HK-2 (cell line): ENCODE measurements at regions not wholly inside any gene's neighbourhood (a gene's known extent, or its start where the extent isn't known, plus 50 kb on each side); places are given as distances from the start of the nearest gene placed in this dataset.
A peak's percentile ranks its signal among the peaks of the same experiment; 100 is the strongest.

Experiments
- DNase-seq: peaks from one replicate; pipeline ENCODE4 v3.0.0-alpha.2; 2018; ENCODE audit not compliant: unreplicated experiment

DNA sequence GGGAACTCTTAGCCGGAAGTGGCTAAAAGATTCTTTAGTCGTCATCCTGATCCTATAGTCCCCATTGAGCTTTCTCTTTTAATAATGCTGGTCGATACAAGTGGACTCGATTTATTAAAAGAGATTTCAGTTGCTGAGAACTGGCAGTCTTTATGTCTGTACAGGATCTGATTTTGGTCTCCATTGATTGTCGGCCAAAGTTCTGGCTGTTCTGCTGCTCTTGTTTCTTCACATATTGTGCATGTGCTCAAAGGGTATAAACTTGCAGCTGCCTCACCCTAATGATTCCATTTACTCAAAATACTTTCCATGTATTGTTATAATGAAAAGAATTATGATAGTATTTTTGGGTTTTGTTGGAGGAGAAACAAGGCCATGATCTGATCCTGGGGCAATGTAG is 100.7 kb upstream of the CTTNBP2 start:
- DNase-seq, result no peak

DNA sequence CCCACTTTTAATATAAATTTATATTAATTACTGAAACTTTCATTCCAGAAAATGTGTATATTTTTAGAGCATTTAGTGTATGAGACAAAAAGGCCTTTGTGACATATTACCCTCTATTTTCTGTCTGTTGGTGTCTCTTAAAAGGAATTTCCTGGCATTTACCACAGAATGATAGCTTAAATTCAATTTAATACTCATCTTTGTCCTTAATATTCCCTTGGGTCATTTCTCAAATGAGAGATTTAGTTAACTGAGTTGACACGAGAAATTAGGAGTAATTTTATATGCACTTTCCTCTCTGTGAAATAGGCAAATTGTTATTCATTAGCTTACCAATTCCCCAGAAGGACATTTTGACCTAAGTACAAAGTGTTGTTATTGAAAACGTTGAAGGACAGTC is 101.7 kb upstream of the CTTNBP2 start:
- DNase-seq, result no peak

DNA sequence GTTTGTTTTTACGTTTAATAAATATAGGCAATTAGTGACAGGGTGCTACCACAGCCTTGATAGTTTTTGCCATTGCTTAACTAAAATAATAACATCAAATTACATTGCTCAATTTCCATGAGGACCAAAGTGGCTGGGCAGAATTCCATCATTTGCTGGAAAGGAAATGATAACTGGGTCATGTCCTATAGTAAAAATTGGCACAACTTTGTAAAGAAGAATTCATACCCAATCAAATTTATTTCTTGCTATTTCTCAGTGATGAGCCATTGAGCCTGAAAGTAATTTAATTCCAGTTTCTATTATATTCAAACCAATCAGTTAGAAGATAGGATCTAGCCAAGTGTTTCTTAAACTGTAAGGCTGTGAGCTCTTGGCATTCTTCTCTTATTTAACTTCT is 102.2 kb upstream of the CTTNBP2 start:
- no peak for DNase-seq

DNA sequence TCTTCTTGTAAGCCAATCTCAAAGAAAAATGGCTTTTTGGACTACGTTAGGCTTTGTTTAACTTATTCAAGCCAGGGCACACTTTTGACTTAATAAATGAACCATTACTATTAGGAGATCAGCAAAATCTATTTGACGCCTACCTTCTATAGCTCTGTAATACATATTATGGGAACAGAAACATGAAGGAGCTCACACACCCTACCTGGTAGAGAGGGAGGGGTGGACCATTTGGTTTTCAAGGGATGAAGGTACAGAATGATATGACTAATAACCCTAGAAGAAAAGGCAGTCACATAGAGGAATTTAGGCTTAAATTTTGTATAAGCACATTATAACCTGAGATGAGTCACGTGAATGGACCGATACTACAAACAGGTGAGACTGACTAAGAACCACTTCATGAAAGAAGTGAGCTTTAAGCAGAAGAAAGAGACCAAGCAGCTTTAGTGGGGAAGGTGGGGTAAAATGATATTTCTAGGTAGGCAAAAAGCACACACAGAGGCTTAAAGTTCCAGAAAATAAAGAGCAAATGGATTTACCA is 106.8 kb upstream of the CTTNBP2 start:
- DNase-seq, result no peak

DNA sequence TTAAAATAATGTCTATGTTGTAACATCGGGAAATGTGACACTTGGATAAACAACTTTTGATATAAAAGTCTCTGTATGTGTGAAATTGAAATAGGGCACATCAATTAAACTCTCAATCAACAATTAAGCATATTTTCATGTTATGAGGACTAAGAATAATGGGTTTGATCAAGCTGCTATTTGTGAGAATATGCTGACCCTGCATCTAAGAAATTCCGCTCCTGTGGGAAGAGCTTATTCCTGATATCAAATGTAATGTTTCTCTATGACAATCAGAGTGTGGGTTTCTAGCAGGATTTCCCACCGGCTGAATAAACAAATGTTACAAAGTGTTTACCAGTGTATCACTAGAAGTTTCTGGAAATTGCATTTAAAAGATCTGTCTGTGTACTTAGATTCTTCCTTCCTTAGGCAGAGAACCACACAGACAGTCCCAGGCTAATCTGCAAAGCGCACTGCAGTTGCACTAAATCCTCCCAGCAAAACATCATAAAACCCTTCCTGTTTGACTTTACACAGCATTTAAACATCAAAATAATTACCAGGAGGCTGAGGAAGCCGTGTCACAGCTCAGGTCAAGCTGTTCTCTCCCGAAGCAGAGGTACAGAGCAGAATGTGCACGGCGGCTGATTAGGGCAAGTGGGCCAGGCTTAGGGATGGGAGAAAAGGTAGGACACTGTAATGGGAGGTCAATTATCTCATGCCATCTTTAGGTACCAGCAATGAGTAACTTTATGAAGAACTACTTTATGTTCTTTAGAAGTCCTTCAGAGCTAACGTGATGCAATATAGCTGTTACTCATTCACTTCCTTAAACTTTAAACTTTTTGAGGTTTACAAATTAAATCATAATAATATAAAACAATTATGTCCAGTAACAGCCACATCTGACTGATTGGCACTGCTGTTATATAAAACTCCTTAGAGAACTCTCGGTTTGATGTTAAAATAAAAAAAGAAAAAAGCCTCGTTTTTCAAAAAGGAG is 109.1 kb upstream of the CTTNBP2 start:
- no peak for DNase-seq

DNA sequence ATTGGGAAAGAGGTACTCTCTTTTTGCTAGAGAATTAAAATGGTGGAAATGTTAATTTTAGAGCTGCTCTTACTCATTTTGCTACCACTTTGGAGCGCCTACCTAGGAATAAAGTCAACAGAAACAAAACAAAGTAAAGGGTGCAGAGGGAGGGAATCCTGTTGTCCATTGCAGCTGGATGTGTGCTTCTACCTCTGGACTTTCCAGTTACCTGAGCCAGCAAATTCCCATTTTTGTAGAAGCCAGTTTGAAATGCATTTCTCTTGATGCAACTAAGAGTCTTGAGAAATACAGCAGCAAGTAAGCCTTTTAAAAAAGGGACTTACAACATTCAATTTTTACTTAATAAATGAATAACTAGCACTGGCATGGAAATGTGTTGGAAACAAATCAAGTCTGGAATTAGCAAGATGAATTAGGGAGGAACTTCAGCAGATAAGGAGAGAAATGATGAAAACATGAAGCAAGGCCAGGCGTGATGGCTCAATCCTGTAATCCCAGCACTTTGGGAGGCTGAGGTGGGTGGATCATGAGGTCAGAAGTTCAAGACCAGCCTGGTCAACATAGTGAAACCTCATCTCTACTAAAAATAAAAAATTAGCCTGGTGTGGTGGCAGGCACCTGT is 113.5 kb upstream of the CTTNBP2 start:
- no peak for DNase-seq

DNA sequence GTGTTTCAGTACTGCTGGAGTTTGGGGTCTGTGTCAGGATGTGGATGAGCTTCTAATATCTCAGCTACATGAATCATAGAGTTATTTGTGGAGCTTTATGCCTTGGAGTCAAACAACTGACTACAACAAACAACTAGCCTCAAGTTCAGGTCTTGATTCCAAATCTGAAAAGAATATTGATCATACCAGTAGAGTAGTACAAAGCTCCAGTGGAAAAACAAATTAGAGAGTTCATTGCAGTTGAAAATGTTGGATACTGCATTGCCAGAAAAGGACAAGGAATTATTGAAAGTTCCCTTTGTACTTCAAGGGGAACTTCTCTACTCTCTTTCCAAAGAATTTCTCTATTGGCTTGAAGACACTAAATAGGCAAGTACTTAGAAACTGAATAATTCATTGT is 117.6 kb upstream of the CTTNBP2 start:
- DNase-seq, result no peak

DNA sequence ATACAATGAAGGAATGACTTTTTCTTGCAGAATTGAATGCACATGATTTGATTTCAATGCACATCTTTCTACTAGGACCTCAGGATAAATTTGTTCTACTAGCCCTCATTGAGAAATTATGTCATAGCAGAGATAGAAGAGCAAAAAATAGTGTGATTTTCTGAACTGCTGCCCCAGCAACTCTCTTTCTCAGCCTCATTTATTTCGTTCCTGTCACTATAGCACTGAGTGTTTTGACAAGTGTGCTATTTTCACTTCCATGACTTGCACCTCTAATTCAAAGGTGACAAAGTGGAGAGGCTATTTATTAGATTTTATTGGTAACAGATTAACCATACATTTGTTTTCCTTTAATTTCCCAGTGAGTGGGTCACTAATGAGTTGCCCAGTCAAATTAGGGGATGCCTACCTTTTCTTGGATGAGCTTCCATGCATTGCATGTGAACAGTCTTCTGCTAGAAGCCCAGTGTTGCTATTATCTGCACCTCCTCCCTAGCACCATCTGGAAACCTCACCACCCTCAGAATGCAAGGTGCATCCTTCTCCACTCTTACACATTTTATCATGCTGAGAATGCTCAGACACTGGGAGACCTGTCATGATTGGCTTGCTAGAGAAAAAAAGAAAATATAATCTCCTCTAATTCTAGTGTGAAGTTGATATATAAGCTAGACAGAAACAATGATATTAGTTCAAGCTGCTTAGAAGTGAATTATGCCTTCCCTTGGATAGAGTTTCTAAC is 119.6 kb upstream of the CTTNBP2 start:
- DNase-seq, result no peak

DNA sequence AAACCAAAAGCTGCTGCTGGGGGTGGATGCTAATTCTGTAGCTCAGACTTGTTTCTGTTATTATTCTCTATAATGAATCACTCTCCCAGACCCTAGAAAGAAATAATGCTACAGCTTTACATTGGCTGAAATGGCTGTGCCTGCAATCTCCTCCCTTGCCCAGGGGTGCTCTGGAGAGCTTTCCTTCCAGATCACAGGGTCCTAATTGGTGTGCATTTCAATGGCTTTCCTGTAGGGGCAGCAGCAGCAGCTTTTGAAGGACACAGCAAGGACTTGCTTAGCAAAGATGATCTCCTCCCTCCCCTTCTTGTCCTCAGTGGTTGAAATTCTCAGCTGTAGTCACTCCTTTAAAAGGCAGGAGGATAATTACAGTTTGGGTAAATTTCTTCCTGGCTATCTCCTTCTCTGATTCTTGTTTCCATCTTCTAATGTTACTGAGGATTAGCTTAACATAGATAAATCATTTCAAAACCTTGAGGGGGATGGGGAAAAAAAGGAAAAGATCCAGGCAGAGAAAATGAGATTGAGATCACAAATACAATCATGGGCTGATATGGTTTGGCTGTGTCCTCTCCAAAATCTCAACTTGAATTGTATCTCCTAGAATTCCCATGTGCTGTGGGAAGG is 120.2 kb upstream of the CTTNBP2 start:
- DNase-seq, result peak; percentile 35

DNA sequence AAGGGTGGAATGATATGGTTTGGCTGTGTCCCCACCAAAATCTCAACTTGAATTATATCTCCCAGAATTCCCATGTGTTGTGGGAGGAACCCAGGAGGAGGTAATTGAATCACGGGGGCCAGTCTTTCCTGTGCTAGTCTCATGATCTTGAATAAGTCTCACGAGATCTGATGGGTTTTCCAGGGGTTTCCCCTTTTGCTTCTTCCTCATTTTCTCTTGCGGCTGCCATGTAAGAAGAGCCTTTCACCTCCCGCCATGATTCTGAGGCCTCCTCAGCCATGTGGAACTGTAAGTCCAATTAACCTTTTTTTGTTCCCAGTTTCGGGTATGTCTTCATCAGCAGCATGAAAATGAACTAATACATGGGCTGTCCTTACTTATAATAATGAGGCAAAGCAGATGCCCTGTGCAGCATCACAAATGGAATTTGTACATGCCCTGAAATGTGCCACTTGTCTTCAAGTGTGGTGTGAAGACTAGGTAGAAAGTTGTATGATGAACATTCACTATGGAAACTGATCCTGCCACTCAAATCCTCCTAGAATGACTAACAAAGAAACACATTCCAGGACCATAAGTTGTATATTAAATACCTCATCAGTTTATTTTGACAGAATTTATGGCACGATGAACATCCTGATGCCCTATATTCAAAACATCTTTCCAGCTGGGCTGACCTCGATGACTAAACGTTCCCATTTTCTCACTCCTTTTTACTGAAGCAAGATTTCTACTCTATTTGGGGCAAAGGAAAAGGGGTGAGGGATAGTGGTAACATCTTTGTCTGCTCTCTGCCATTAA is 122.8 kb upstream of the CTTNBP2 start:
- no peak for DNase-seq

DNA sequence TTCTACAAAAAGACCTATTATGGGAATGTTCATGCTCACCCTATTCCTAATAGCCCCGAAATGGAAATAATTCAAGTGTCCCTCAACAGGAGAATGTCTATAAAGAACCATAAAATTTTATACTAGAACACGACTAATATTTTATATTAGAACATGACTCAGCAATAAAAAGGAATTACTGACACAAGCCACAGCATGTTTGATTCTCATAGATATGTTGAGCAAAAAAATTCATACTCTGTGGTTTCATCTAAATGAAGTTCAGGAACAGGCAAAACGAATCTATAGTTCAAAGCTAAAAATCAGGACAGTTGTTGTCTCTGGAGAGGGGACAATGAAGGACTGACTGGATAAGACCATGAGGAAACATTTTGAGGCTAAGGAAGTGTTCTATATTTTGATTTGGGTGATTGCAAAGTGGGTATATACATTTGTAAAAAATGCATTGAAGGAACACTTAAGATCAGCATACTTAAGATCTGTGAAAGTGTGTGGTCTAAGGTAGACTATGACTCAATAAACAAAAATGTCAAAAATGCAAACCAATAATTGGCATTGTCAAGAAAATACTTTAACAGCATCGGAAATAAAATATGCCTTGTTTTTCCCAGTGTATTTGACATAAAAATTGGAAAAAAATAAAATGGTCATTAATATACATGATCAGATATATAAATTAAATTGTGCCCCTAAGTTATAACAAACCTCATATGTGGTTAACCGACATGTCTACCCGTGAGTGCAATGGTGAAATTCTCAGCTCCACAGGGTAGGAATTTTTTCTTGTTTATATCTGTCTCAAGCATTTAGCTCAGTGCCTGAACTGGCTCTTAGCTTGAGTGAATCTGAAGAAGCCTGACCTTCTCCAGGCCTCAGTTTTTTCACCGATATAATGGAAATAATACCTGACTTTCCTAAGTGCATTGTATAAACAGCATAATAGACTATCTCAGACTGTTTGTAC is 124.9 kb upstream of the CTTNBP2 start:
- DNase-seq, result no peak

DNA sequence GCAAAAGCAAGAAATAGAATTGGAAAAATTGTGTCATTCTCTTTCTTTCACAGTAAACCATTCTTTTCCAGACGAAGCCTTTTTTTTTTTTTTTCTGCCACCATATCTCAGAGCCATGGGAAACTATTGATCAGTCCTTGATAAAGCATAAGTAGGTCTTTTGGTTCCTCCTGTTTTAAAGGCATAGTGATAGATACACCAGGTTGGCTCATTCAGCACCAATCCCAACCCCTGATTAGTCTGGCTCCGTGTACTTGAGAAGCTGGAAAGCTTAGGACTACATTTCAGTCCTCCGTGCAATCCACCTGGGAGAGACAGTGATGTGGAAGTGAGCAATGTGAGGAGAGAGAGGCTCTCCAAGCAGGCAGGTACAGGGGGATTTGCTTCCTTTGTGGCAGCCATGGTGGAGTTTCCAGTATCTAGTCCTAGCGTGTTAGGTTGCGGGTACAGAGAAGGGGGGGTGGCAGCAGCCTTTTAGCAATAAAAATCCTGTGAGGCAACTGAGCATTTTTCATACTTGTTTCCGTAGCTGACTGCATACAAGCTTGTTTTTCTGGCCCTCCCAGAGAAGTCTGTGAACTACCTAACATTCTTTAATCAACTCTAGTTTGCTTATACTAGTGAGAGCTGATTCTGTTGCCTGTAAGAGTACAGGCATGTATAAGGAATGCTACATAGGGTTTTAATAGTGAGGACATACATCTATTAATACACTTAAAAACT is 127.4 kb upstream of the CTTNBP2 start:
- no peak for DNase-seq

DNA sequence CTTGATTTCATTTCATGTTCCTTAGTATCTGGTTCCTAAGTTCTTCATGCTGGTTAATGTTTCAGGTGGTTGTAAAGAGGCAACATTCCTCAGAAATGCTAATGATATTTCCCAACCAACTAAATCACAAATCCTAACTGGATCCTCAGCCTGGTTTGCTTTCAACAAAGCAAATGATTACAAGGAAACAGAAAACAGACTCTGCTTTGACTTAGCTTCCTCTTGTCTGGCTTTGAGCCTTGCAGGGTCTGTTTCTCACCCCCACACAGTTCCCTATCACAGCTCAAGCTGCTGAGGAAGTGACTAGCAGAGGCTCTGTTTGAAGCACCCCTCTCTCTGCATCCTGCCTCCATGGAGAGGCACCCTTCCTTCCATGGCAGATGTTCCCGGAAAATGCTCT is 130.2 kb upstream of the CTTNBP2 start:
- no peak for DNase-seq

DNA sequence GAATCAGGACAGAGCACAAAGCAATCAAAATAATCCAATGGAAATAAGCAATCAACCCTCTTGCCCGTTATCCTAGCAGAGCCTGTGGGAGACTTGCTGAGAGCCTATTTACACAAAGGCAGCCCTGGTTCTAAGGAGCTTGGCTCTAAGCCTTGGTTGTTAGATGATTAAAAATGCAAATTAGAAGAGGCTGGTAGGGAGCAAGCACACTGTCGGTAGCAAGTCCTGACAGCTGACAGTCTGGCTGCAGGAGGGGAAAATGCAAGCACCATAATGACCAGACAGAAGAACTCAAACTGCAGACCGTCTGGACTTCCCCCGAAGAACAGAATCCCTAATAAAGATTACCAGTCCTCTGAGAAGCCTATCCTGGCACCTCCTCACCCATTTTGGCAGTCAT is 131.8 kb upstream of the CTTNBP2 start:
- DNase-seq, result no peak

DNA sequence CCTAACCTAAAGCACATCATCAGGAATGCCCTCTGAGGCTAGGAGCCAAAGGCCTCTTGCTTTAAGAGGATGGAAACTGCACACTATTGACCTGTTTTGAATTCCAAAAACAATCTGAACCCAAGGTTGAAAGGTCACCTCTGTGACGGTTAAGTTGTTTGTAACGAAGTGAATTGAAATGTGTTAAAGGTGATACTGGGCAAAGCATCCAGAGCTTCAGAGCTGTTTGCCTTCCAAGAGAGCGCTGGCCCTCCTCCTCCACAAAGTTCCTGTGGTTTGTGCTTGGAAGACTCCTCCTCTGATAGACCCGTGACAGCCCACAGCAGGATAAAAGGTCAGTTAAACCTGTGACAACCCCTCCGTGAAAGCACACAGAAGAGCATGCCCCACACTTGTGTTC is 133.7 kb upstream of the CTTNBP2 start:
- DNase-seq, result no peak

DNA sequence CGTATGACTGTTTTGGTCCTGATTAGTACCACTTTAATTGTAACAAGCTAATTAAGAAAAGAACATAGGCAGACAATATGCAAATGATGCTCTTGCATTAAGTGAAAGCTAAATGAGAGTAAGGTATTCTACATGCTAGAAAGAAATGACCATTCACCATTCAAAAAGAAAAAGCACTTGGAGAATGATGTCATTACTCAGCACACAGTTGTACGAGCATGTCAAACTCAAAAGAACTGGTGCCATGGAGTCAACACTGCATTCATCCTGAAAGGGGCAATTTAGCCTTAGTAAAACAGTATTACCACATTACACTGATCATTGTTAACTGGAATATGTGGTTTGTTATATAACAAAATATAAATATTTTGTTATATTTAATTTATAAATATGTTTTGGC is 136.2 kb upstream of the CTTNBP2 start:
- DNase-seq, result no peak

DNA sequence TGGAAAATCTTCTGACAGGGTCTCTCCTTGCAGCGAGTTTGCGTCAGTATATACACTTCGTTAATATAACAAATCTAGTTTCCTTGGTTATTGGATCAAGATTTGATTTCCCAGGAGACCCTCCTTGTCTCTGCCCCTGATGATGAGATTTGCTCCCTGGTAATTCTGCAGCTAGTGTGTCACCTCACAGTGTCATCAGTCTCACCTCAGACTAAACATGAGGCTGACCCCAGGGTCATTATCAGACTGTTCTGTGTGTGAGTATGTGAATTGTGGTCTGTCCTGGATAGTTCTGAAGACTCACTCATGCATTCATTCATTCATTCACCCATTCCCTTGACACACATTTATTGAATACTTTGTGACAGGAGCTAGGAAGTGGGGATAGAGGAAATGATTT is 138.4 kb upstream of the CTTNBP2 start:
- DNase-seq, result no peak

DNA sequence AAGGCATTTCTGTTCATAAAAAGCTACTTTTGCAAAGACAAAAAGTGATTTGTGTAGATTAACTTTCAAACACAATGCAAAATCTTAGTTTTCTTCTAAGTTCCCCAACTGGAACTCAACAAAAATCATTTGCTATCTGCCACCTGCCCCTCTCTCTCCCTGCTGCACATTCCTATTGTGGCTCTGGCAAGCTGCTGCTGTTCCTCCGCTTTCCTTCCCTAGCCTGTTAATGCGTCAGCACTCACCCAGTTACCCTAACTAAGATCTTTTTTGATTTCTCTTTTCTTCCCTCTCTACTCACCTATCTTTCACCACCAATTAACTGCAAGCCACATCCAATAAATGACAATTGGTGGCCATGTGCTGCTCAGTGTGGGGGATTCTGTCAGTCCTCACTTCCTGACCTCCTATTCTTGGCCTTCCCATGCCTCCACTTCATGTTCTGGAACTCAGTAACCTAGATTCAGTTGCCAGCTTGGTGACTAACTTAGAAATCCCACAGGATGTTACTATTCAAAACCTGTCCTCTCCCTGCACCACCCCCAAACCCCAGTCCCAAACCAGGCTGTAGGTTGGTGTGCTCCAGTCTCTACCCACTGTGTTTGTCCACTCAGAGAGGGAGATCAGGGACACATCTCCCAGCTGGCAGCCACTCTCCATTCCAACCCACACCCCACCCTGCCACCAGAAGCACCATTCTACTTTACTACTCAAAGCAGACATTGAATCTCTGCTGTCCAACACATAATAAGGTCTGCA is 140.2 kb upstream of the CTTNBP2 start:
- no peak for DNase-seq
